B cell (primary cell): ENCODE measurements at regions not wholly inside any gene's neighbourhood (a gene's known extent, or its start where the extent isn't known, plus 50 kb on each side); places are given as distances from the start of the nearest gene placed in this dataset.

Source experiments
- ATAC-seq: fragments of 200-7000 bp; cut with Tn5 transposase; one replicate; pipeline ENCODE4 v1.10.0; 2021; ENCODE audit warnings: low read depth, mild to moderate bottlenecking, moderate number of reproducible peaks, moderate library complexity
- CTCF ChIA-PET: fragments of 350-600 bp; sonication (Branson Sonifier 250); formaldehyde crosslinking; loops from one replicate; lab custom pipeline; 2021; ENCODE audit warnings: antibody characterized with exemption, inconsistent platforms; lab: Charles Lee
- POLR2A ChIA-PET: fragments of 350-600 bp; sonication (Branson Sonifier 250); formaldehyde crosslinking; loops from one replicate; lab custom pipeline; 2021; ENCODE audit warnings: antibody characterized with exemption; lab: Charles Lee
- DNase-seq: peaks from one replicate; pipeline ENCODE4 v3.0.0; 2013
- H2AFZ ChIP-seq: 2 replicates; pipeline ENCODE4 v1.6.1; 2012; ENCODE audit warnings: mild to moderate bottlenecking, low read depth, low read length; ENCODE audit not compliant: insufficient read depth, poor library complexity, severe bottlenecking
- H3K27ac ChIP-seq, 2 donors: 1 replicate in 1 of 2; 2 replicates in 1 of 2; pipeline ENCODE4 v1.5.1; 2012 to 2013; ENCODE audit warnings: low read length in 2 of 2, mild to moderate bottlenecking in 2 of 2, moderate library complexity in 1 of 2
- H3K27me3 ChIP-seq, 4 experiments: fragments of 200-600 bp in 1 of 4; sonication (generic) in 1 of 4; replicated peaks in 1 of 4; 1 replicate in 2 of 4; 2 replicates in 2 of 4; pipeline versions ENCODE4 v1.6.1 to v1.7.0; 2013 to 2016; ENCODE audit warnings: low read length in 3 of 4, mild to moderate bottlenecking in 2 of 4, mixed read lengths in 1 of 4, moderate library complexity in 1 of 4; ENCODE audit not compliant: insufficient read depth in 4 of 4, control insufficient read depth in 3 of 4; ENCODE audit errors: control extremely low read depth in 1 of 4
- H3K36me3 ChIP-seq, 2 experiments: replicated peaks in 1 of 2; 1 replicate in 1 of 2; 2 replicates in 1 of 2; pipeline versions ENCODE4 v1.6.1 to v1.7.1; 2013; ENCODE audit warnings: low read length in 1 of 2; ENCODE audit not compliant: insufficient read depth in 2 of 2, control insufficient read depth in 1 of 2; ENCODE audit errors: control extremely low read depth in 1 of 2, extremely low read depth in 1 of 2
- H3K4me1 ChIP-seq, 2 donors: fragments of 200-600 bp in 1 of 2; sonication (generic) in 1 of 2; 1 replicate in 1 of 2; 2 replicates in 1 of 2; pipeline versions ENCODE4 v1.5.1 to v1.6.1; 2013 to 2017; ENCODE audit warnings: low read length in 2 of 2; ENCODE audit not compliant: control insufficient read depth in 2 of 2, insufficient read depth in 2 of 2
- H3K4me2 ChIP-seq: replicated peaks from 2 replicates; pipeline ENCODE3; 2012; ENCODE audit warnings: mild to moderate bottlenecking, low read depth, low read length; ENCODE audit not compliant: poor library complexity, severe bottlenecking
- H3K4me3 ChIP-seq, 5 experiments: fragments of 200-600 bp in 1 of 5; sonication (generic) in 1 of 5; 1 replicate in 3 of 5; 2 replicates in 2 of 5; pipeline versions ENCODE4 v1.5.1 to v1.7.0; 2011 to 2016; ENCODE audit warnings: low read length in 4 of 5, mild to moderate bottlenecking in 4 of 5, low read depth in 2 of 5, control low read depth in 1 of 5, moderate library complexity in 1 of 5; ENCODE audit not compliant: insufficient read depth in 1 of 5; ENCODE audit errors: control extremely low read depth in 1 of 5, extremely low read depth in 1 of 5
- H3K79me2 ChIP-seq: fragments of 200-600 bp; sonication (generic); one replicate; pipeline ENCODE4 v1.6.0; 2016; ENCODE audit warnings: low read length; ENCODE audit not compliant: control insufficient read depth, insufficient read depth
- H3K9ac ChIP-seq: fragments of 200-600 bp; sonication (generic); 2 replicates; pipeline ENCODE4 v1.6.1; 2017; ENCODE audit warnings: mild to moderate bottlenecking, low read length, moderate library complexity
- H3K9me3 ChIP-seq, 3 donors: one replicate each; pipeline versions ENCODE4 v1.6.1 to v1.7.1; 2013; ENCODE audit warnings: low read length in 2 of 3; ENCODE audit not compliant: control insufficient read depth in 2 of 3, insufficient read depth in 1 of 3; ENCODE audit errors: control extremely low read depth in 1 of 3
- H4K20me1 ChIP-seq: 2 replicates; pipeline ENCODE4 v1.6.0; 2012; ENCODE audit warnings: mild to moderate bottlenecking, low read length; ENCODE audit not compliant: insufficient read depth, control insufficient read depth, poor library complexity, severe bottlenecking
- H3K27ac Mint-ChIP-seq: one replicate; pipeline ENCODE4 v1.8.0; 2021; ENCODE audit warnings: mixed read lengths
- H3K27me3 Mint-ChIP-seq: one replicate; pipeline ENCODE4 v1.8.0; 2021; ENCODE audit warnings: mixed read lengths
- H3K4me1 Mint-ChIP-seq: one replicate; pipeline ENCODE4 v1.8.0; 2021; ENCODE audit warnings: mixed read lengths
- H3K4me3 Mint-ChIP-seq: one replicate; pipeline ENCODE4 v1.8.0; 2021; ENCODE audit warnings: mixed read lengths
- H3K9me3 Mint-ChIP-seq: one replicate; pipeline ENCODE4 v1.8.0; 2022; ENCODE audit warnings: mixed read lengths; ENCODE audit not compliant: insufficient read depth
- CTCF ChIP-seq: fragments of 200-600 bp; IDR thresholded peaks from one replicate; pipeline ENCODE4 v1.8.0; 2022; ENCODE audit warnings: antibody characterized with exemption, mild to moderate bottlenecking
- EZH2 ChIP-seq: IDR thresholded peaks from 2 replicates; pipeline ENCODE4 v1.6.1; 2012; ENCODE audit warnings: borderline replicate concordance, low read depth, mild to moderate bottlenecking, moderate library complexity, low read length; ENCODE audit not compliant: insufficient read depth, poor library complexity, severe bottlenecking
- WGBS: methylation state at CpG from one replicate; pipeline ENCODE4 v1.1.5; 2013; ENCODE audit warnings: missing lambda C conversion rate; ENCODE audit not compliant: insufficient coverage; 5-methylcytosine and 5-hydroxymethylcytosine counted together
- intact Hi-C: fragments of 100-400 bp; cut with micrococcal nuclease; formaldehyde crosslinking; loops from one replicate; pipeline ENCODE4 v1.10.0; 2022

GRCh38 chr4:27703771-27704170, 843.1 kb downstream of the STIM2 start:
- Histone ChIP-seq H3K36me3 (no peaks in the 10 kb centered on the region), H3K27me3 (no peaks in the 10 kb centered on the region), H2AFZ (no peak overlapping the region), H3K4me2 (no peak overlapping the region), H3K9ac (no peak overlapping the region), H3K4me1 (no peaks in the 10 kb centered on the region), H3K27ac (no peak overlapping the region), H3K9me3 (no peaks in the 10 kb centered on the region), H4K20me1 (no peaks in the 10 kb centered on the region), H3K79me2 (no peaks in the 10 kb centered on the region), H3K4me3 (no peak overlapping the region)
- CTCF ChIA-PET: no interaction called here
- ATAC-seq (no peak), DNase-seq (no peak)
- H3K4me1 Mint-ChIP-seq: no peaks in the 10 kb centered on the region
- H3K27ac Mint-ChIP-seq: no peak overlapping the region
- POLR2A ChIA-PET: no interaction called here
- intact Hi-C loops: no loop called here
- H3K9me3 Mint-ChIP-seq: peaks cover 2% of the 10 kb centered on the region
- H3K27me3 Mint-ChIP-seq: no peaks in the 10 kb centered on the region
- H3K4me3 Mint-ChIP-seq: no peak overlapping the region
- TF ChIP-seq CTCF (no peak), EZH2 (no peak)
- WGBS: 55% methylated on average over 3 of the region's 4 CpGs

- H3K36me3 ChIP-seq: no peaks in the 10 kb centered on the region
- no peaks in the 10 kb centered on the region for H3K27me3 ChIP-seq
- H3K4me1 Mint-ChIP-seq: no peaks in the 10 kb centered on the region
- no peaks in the 10 kb centered on the region for H3K27me3 Mint-ChIP-seq
- no peaks in the 10 kb centered on the region for H3K9me3 ChIP-seq
- H3K4me1 ChIP-seq: no peaks in the 10 kb centered on the region
- ChIA-PET POLR2A (no interaction called here), CTCF (no interaction called here)
- no CpG with 5 or more reads among the region's 3 CpGs for WGBS
- no peaks in the 10 kb centered on the region for H3K9me3 Mint-ChIP-seq
- no peaks in the 10 kb centered on the region for H4K20me1 ChIP-seq
- no peak overlapping the region for H3K27ac ChIP-seq
- no peak overlapping the region for H3K4me3 Mint-ChIP-seq
- H3K4me2 ChIP-seq: no peak overlapping the region
- H3K4me3 ChIP-seq: no peak overlapping the region
- H3K79me2 ChIP-seq: no peaks in the 10 kb centered on the region
- H2AFZ ChIP-seq: no peak overlapping the region
- TF ChIP-seq CTCF: no peak
- no peak for TF ChIP-seq EZH2
- H3K27ac Mint-ChIP-seq: no peak overlapping the region
- H3K9ac ChIP-seq: no peak overlapping the region
- DNase-seq: no peak
- intact Hi-C loops: no loop called here
- ATAC-seq: no peak
Observed at GRCh38 chr4:27711041-27711440, 850.4 kb downstream of the STIM2 start.
